RPMI7951 (cell line): ENCODE measurements at regions not wholly inside any gene's neighbourhood (a gene's known extent, or its start where the extent isn't known, plus 50 kb on each side); places are given as distances from the start of the nearest gene placed in this dataset.
"Not testable (repeated sequence)": the region's sequence is repeated elsewhere in the genome, so short reads cannot be mapped to it uniquely, and the experiment has no call there.

Source experiments
- DNase-seq: peaks from one replicate; pipeline ENCODE4 v3.0.0-alpha.2; 2012; ENCODE audit warnings: low read depth

DNA sequence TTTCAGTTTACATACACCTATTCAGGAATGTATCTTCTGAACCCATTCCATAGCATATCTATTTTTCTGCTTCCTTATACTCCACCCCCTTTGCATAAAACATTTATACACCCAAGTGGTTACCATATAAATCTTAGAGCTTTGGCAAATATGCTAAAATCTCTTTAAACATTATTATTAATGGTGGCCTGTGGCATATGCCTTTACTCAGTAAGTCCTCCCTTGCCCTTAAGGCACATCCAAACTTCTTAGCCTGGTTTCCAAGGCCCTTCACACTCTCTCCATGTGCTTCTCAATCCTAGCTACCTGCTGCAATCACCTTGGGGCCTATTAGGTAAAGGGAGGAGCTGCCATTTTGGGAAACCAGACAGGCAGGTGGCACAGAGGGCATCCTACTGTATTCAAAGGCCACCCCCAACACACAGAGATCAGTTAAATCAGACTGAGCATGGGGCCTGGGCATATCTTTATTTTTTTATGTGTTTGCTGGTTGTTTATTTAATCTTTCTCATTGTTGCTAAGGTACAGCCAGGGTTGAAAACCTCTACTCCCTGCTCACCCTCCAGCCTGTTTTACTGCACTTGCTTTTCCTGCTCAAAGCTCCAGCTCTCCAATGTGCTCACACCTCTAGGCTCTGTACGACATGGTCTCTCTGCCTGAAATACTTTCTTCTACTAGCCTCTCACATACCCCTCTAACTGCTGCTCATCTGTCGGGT lies 242.8 kb upstream of the HNRNPA3 start:
- DNase-seq: no peak

GRCh38 chr2:176976736-176977685 lies 235.6 kb upstream of the HNRNPA3 start:
- DNase-seq: no peak

DNA sequence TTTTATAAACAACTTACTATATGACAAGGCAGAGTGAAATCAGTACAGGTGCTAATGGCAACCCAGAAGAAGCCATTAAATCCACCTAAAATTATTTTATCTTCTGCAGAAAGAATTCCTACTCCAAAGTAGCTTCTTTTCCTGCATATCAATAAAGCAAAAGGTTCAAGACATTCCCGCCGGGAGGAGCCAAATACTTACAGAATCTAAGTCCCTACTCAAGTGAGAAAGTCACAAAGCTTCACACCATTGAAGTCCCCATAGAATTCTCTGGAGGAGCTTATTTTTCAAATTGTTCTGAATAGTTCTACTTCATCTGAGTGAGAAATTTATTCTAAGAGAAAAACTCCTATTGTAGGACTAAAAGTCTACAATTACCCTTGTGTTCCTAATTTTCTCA lies 233.7 kb upstream of the HNRNPA3 start:
- peak; percentile 18 for DNase-seq

- no peak for DNase-seq
These were observed 232.4 kb upstream of the HNRNPA3 start for GRCh38 chr2:176979981-176980710.

- no peak for DNase-seq
These were observed 227.6 kb upstream of the HNRNPA3 start for GRCh38 chr2:176984987-176985386.

- DNase-seq: no peak
These were observed 226.7 kb upstream of the HNRNPA3 start for GRCh38 chr2:176985871-176986270.

- DNase-seq: no peak
These were observed 226.1 kb upstream of the HNRNPA3 start for GRCh38 chr2:176986487-176986886.

DNA sequence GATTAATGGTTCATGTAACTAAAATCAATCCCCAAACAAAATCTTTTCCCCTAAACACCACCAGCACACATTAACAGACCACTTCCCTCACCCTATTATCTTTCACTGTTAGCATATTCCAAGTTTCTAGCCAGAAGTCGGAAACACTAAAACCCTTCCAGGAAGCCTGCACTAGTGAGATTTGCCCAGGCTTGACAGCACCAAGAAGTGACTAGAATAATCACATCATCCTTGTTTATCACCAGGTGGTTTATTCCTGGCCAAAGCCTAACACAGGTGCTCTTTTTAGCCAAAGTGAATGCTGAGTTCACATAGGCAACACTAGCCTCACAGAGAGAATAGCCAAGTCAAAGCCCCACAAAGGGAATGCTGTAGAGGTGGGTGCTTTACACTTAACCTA lies 221.2 kb upstream of the HNRNPA3 start:
- DNase-seq: no peak

GRCh38 chr2:176997074-176997791 lies 215.4 kb upstream of the HNRNPA3 start:
- peak; percentile 83 for DNase-seq

DNA sequence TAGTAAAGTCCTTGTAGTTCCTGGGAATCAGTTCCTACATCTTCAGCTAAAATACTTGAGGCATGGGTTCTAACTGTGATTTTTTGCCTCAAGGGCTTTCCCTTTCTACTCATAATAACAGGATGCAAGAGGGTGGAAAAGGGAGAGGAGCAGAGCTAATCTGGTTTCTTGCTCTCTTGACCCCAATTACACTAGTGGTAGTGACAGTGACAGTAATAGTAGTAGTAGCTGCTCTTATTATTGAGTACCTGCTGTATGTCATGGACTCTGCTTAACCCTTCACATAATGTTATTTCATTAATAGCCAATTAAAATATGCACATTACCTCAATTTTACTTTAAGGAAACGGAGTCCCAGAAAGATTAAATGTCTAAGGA lies 214.8 kb upstream of the HNRNPA3 start:
- DNase-seq: no peak

DNA sequence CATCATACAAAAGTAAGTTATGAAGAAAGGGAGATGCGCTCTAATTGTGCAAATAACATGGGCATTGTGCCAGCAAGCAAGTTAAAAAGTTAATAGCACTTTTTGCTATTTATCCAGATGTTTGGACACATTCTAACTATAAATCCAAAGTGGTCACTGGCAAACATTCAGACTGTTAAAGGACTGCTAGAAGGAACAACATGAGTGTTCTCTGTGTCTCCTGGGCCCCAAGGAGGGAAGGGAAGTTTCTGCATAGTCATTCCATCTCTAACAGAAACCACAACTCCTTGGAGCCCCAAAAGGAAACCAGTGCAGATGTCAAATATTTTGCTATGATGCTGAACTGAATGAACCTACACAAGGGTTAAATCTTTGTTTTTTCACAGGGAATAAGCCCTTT lies 213.3 kb upstream of the HNRNPA3 start:
- peak; percentile 45 for DNase-seq

- DNase-seq: no peak
These were observed 212.4 kb upstream of the HNRNPA3 start for GRCh38 chr2:177000061-177000714.

DNA sequence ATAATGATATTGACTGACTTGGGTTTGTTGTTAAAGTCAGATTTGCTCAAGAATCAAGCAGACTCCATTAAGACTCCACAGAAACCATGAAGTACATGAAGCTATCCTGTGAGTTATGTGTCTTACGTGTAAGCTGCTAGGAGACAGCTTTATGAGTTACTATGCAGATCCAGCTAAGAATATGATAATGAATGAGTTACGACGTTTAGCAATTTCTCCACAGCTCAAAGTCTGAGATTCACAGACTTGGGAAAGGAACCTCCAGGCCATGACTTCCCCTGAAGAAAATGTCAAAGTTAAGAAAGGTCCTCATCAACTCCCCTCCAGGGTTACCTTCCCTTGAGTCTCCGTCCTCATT lies 211.9 kb upstream of the HNRNPA3 start:
- DNase-seq: no peak

GRCh38 chr2:177001334-177001733 lies 211.3 kb upstream of the HNRNPA3 start:
- no peak for DNase-seq

GRCh38 chr2:177002983-177003382 lies 209.6 kb upstream of the HNRNPA3 start:
- DNase-seq: no peak

GRCh38 chr2:177007726-177008125 lies 204.9 kb upstream of the HNRNPA3 start:
- not testable (repeated sequence) for DNase-seq

DNA sequence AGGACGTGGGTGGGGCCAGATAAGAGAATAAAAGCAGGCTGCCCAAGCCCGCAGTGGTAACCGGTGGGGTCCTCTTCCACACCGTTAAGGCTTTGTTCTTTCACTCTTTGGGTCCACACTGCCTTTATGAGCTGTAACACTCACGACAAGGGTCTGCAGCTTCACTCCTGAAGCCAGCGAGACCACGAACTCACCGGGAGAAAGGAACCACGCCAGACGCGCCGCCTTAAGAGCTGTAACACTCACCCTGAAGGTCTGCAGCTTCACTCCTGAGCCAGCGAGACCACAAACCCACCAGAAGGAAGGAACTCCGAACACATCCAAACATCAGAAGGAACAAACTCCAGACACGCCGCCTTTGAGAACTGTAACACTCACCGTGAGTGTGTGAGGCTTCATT lies 203.9 kb upstream of the HNRNPA3 start:
- not testable (repeated sequence) for DNase-seq

DNA sequence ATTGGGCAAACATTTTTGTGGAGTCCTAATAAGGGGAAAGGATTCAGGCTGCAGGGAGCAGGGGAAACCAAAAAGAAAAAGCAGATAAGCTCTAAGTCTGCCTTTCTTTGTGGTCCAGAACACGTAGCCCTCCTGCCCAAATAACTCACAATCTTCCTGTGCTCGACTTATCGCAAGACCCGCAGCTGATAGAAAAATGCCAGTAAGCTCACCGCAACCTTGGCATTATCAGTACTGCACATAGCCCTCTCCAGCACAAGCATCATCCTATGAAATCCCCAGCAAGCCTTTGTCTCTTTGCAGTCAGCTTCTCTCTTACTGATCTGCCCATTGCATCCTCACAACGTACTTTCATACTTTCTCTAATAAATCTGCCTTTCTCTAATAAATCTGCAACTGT lies 202.4 kb upstream of the HNRNPA3 start:
- no peak for DNase-seq

DNA sequence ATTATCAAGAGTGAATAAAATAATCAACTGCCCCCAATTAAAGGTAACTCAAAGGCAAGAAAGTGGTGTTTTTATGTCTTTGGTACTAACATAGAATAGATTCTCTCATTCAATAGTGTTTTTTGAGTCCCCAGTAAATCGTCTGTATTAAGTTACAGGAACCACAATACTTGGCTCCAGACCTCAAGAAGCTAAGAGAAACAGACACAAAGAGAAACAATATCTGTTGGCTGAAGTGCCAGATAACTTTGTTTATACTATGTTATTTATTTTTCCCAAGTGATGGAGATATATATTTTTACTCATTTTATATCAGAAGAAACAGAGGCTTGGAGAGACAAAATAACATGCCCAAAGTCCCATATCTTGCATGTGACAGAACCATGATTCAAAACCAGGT lies 201.7 kb upstream of the HNRNPA3 start:
- DNase-seq: no peak

GRCh38 chr2:177014946-177015345 lies 197.6 kb upstream of the HNRNPA3 start:
- no peak for DNase-seq

DNA sequence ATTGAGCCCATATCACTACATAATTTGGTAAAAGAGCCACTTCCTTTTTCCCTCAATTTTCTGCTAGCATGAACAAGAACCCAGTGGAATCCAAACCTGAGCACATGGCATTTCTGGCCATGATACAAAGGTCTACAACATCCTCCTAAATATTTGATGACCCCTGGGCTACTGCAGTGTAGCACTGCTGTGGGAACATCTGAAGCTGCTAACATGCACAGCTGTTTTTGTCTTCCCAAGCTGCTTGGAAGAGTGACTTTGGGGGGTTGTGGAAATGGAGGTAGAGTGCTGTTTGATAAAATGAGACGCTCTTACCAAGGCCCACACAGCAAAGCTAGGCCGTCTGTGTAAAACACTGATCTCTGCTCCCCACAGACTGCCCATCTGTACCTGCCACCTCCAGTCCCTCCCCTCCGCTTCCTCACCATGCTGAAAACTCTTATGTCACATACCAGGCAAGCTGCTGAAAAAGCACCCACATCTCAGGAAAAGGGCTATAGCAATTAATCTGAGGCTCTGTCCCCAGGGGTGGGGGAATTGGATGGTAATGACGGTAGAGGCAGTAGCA lies 197.2 kb upstream of the HNRNPA3 start:
- DNase-seq: no peak
